ENCODE measurements at regions not wholly inside any gene's neighbourhood (a gene's known extent, or its start where the extent isn't known, plus 50 kb on each side); places are given as distances from the start of the nearest gene placed in this dataset.
"Not testable (repeated sequence)": the region's sequence is repeated elsewhere in the genome, so short reads cannot be mapped to it uniquely, and the experiment has no call there.

DNA sequence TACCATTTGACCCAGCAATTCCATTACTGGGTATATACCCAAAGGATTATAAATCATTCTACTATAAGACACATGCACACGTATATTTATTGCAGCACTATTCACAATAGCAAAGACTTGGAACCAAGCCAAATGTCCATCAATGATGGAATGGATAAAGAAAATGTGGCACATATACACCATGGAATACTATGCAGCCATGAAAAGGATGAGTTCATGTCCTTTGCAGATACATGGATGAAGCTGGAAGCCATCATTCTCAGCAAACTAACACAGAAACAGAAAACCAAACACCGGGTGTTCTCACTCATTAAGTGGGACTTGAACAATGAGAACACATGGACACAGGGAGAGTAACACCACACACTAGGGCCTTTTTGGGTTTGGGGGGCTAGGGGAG is 787.6 kb upstream of the EYS start:
- DNase-seq = not testable (repeated sequence)

DNA sequence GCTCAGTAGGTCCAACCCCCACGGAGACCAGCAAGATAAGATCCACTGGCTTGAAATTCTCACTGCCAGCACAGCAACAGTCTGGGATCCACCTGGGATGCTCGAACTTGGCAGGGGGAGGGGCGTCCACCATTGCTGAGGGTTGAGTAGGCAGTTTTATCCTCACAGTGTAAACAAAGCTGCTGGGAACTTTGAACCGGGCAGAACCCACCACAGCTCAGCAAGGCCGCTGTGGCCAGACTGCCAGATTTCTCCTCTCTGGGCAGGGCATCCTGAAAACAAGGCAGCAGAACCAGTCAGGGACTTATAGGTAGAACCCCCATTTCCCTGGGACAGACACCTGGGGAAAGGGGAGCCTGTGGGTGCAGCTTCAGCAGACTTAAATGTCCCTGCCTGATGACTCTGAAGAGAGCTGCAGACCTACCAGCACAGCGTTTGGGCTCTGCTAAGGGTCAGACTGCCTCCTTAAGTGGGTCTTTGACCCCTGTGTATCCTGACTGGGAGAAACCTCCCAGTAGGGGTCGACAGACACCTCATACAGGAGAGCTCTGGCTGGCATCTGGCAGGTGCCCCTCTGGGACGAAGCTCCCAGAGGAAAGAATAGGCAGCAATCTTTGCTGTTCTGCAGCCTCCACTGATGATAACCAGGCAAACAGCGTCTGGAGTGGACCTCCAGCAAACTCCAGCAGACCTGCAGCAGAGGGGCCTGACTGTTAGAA is 782.4 kb upstream of the EYS start:
- no peak for DNase-seq

DNA sequence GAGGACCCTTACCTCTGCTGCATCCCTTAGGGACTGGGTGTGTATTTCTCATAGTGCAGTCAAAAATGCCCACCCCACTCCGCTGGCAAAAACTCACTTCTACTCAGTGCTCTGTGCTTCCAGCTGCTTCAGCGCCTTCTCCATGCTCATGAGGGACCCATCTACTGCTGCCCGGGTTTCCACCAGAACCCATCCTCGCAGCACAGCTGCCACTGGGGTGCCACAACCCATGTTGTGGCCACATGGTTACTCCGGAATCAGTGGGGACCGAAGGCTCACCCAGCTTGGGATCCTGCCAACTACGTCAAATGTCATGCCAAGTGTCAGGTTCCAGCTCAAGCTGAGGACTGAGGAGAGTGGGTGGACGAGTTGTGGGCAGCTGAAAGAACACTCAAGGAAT is 774.2 kb upstream of the EYS start:
- no peak for DNase-seq

DNA sequence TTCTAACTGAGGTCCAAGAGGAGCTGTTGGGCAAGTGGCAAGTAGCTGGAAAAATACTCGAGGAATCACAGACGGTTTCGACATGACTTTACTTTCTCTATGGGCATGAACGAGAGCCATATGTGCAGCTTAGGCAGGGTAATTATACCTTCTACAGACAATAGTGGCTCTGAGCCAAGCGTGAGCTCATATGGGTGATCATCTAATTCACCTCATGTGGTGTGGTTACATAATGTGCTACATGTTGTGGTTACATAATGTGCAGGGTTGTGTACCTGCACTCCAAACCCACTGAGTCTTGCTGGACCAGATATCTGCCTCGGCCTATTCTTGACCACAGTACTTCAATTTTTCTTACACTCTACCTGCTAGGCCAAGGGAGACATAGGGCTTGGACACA is 771.7 kb upstream of the EYS start:
- no peak for DNase-seq

DNA sequence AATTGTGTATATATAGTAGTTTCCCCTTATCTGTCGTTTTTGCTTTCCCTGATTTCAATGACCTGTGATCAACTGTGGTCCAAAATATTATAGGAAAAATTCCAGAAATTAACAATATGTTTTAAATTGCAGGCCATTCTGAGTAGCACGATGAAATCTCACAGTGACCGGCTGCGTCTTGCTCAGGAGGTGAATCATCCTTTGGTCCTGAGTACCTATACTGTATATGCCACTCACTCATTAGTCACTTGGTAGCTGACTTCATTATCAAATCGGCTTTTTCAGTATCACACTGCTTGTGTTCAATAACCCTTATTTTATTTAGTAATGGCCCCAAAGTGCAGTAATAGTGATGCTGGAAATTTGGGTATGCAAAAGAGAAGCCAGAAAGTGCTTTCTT is 728.3 kb upstream of the EYS start:
- no peak for DNase-seq

DNA sequence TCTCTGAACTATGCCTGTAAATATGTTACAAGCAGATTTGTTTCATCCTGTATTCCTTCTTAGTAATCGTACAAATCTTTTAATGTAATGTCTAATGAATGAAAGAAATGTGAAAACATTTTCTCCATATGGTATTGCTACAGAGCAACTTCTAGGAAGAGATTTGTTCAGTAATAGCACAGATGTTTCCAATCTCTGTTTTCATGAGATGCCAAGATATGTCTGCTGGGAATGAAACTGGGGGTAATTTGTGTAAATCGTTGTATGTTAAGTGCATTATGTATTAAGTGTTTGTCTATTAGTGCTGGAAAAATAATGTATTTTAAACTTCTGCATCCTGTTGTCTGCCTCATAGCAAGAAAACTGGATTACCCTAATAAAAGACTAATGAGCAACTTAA is 722.2 kb upstream of the EYS start:
- no peak for DNase-seq

DNA sequence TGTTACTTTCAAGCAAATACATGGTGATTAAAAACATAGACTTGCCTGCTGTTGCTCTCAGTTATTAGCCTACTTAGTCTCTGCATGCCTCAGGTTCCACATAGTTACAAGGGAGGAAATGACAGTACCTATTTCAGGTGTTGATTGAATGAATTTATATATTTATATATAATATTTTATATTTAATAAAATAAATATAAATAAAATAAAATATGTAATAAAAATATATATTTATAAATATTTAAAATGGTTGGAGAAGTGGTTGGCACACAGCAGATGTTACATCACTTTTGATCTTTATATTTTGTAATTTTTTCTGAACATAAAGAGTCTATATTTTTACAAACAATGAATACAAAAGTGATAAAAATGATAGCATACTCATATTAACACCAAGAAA is 716.0 kb upstream of the EYS start:
- no peak for DNase-seq

DNA sequence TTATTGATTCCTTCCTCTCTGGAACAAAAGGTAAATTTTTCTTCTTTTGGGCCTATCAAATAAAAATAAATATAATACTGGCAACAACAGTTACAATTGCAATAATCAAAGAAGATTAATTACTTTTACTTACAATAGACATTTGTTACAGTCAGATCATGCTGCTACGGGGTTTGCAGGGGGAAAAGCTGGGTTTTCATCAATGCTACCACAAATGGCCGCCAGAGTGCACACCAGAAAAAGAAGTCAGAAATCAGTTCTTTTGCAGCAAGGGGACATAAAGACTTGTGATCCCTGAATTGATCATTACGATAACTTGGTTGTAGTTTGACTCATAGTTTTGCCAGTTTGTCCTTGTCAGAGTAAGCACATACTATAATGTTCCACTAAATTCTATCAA is 714.5 kb upstream of the EYS start:
- no peak for DNase-seq

DNA sequence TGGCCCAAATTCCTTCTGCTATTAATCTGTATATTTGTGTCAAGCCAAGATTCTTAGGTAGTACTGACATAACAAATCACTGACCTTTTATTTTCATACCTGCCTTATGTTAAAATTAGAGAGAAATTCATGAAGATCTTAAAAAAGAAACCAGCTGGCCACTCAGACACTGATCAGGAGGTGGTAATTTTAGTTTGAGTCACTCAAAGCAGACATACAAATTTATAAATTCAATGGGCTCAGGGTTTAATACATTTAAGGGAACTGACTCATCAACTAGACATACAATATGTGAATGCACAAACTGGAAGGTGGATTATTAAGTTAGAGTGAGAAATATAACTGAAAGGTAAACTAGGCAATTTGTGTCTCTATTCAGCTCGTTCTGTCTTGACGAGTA is 711.9 kb upstream of the EYS start:
- DNase-seq = no peak

DNA sequence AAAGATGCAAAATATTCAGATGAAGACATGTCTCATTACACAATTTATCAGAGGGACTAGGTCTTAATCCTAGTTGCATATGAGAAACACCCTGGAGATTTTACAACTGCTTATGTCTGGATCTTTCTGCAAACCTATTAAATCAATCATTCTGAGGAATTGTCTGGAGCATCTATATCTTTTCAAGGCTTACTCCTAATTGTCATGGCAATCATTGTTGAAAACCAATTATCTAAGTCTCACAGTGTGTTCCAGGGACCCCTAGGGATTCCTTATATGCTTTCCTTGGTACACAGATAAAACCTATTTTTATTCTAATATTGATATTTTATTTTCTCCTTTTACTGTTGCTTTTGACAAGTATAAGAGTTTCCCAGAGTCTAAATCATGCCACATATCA is 696.9 kb upstream of the EYS start:
- DNase-seq = no peak

DNA sequence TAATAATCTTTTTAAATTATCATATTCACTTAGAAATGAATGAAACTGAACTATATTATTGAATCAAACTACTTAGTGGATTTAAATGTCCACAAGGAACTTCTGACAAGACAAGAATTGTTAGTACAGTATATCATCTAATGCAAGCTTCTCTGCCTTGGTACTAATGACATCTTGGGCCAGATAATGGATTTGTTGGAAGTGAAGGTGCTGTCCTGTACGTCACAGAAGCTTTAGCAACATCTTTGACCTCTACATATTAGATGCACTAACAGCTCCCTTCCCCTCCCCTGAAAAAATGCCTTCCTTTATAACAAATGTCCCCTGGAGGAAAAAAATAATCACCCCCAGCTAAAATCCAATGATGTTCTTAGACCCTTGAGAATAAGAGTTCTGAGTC is 695.8 kb upstream of the EYS start:
- DNase-seq = no peak

DNA sequence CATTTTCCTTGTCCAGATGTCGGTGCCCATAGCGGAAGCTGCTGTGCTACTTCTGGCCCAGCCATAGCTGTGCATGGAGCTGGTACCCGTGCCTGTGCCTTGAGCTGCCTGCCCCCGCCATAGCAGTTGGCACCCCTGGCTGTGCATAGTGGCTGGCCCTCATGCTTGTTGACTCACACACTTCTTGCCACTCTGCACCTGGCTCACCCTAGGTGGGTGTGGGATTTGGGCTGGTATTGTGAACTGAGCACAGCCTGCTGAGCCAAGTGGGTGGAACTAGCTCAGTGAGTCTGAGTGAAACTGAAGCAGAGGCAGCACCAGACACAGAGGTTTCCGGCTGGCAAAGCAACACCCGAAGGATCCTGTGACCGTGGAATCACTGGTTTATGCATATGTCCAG is 689.5 kb upstream of the EYS start:
- no peak for DNase-seq

DNA sequence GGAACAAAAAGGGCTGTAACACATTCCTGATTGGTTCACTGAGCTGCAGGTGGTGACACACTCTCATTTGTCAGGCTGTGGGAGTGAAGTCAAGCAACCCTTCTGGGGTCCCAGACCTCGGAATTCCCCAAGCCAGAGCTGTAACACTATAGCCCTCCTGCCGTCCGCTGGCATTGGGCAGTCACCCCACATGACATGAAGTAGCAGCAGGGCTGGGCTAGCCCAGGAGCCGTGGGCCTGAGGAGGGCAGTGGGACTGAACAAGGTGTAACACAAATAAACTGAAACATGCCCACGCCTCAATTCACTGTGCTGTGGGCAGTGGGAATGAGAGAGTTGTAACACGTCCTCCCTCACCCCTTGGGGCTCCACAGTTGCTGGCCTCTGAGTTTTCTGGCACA is 689.1 kb upstream of the EYS start:
- no peak for DNase-seq

DNA sequence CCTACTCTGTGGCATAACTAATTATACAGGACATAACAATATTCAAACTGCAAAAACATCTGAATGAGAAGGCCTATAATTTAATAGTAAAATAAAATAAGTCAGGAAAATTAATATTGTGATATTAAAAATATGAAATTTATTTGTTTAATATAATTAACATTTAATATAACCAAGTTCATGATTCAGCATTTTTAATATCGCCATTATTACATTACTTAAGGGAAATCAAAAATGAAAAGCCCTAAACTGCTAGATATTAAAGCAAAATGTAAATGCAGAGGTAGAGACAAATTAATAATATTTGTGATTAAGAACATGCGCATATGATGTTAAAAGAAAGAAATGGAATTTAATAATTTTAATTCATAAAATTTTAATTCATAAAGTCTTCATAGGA is 683.4 kb upstream of the EYS start:
- DNase-seq = no peak

DNA sequence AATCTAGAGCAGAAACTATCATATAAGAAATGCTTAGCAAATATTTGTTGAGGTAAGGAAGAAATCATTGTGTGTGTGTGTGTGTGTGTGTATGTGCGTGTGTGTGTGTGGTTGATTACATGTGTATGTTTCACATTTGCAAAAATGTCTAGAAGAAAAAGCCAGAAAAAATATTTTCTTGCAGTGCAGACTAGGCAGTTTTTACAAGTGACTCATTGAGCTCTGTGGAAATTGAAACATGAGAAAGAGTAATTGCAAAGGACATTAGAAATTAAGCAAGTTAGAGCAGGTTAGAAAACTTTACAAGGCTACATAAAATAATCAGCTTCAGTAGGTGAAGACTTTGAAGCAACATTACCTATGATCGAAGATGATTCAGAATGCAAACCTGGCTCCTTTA is 669.0 kb upstream of the EYS start:
- no peak for DNase-seq

DNA sequence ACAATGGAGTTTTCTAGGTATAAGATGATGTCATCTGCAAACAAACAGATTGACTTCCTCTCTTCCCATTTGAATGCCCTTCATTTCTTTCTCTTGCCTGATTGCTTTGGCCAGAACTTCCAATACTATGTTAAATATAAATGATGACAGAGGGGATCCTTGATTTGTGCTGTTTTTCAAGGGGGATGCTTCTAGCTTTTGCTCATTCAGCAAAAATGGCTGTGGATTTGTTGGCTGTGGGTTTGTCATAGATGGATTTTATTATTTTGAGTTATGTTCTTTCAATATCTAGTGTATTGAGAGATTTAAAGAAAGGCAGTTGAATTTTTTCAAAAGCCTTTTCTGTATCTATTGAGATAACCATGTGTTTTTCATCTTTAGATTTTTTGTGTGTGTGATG is 662.4 kb upstream of the EYS start:
- DNase-seq = no peak

DNA sequence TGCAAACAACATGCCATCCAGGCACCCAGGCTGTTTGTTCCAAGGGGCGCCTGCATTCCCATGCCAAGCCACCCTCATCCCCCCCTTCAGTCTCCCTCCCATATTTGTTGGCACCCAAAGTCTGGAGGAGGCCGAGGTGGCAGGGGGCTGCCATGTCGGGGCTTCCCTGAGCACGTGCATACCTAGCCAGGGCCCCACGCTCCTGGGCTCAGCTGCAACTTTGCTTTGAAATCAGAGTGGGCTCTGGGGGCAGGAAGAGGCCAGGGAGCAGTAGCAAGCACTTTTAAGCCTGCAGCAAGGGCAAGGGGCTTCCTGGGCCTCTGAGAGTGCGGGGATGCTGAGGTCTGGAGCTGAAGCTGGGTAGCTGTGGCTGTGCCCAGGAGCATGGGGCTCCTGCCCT is 655.9 kb upstream of the EYS start:
- no peak for DNase-seq

DNA sequence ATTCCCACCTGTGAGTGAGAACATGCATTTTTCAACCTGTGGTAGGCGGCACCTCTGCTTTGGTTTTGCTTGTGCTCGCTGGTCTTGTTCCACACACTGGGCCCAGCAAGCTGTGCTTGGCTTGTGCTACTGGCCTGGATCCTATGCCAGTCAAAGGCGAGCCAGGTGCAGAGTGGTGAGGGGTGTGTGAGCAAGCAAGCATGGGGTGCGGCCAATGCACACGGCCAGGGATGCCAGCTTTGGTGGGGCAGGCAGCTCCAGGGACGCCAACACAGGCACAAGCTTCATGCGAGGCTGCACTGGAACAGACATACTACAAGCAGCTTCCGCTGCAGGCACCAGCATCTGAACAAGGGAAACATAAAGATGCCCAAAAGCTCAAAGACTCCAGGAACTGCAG is 654.9 kb upstream of the EYS start:
- no peak for DNase-seq

DNA sequence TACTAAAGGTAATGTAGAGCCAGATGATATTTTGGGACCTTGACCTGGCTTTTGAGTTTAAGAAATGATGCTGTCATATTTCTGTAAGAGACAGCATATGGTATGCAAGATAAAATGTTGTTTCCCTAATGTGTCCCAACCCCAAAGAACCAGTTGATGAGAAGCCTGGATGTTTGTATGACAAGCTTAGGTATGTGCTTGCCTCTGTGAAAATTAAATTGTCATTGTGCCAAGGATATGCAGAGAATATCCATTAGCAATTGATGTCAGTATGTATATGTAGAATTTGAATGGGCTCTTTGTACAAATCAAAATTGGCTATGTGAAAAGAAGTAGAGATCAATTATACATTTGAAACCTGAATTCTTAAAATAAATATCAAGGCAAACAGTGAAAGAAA is 650.8 kb upstream of the EYS start:
- no peak for DNase-seq

DNA sequence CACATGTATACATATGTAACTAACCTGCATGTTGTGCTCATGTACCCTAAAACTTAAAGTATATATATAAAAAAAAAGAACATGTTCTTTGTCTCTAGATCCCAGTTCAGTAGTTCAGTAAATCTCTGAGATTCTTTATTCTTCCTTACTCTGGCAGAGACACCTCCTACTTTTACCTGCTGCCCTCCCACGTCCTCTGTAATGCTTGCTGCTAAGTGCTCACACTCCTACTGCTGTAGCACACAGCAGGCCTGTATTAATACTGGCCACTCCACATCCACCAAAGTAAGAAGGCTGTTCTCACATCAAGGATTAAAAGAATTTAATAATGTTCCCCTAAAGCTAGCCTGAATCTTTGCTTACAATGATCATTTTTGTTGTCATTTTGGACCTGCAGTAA is 648.4 kb upstream of the EYS start:
- no peak for DNase-seq

DNA sequence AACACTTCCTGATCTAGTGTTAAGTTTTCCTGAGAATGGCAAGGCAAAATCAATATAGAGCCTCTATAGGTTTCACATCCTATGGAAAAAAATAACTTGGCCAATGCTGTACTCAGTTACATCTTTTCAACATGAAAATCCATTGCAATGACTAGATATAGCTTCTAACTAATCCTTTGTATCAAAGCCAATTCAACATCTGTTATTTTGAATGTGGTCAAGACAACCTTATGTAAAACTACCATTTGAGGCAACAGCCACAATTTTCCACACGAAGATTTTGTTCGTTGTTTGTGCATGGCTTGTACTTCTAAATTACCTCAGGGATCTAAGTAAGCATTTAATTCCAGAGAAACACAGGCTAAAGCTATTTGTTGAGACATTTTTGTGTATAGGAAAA is 637.8 kb upstream of the EYS start:
- DNase-seq = no peak

DNA sequence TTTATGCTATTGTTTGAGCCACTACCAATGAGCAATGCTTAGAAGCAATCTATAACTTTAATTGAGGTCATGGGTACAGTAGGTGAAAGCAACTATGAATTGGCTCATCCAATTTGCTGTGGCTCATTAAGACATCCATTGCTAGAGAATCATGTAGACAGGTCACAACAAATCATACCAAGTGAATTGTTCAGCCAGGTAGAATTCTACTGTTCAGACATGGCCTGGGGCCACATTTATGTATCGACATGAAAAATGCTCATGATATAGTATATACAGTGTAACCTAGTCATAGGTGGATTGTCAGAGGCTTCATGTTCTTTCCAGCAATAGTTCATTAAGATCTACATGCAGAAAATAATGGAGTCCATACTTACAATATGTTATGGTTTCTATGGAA is 633.7 kb upstream of the EYS start:
- DNase-seq = no peak

DNA sequence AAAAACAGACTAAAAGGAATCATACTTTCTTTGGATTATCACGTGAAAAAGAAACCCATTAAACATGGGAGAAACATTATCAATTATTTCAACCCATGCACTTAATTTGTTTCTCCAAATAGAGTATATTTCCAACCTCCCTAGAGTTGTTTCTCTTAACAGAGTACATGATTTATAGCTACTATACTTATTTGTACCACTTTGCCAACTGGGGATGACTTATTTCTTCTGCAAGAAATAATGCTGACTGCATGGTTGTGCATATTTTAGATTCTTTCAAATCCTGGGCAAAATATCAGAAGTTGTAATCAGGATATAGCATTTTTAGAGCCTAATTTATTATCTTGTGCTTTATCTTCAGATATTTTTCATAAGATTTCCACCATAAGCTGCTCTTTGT is 629.1 kb upstream of the EYS start:
- no peak for DNase-seq

DNA sequence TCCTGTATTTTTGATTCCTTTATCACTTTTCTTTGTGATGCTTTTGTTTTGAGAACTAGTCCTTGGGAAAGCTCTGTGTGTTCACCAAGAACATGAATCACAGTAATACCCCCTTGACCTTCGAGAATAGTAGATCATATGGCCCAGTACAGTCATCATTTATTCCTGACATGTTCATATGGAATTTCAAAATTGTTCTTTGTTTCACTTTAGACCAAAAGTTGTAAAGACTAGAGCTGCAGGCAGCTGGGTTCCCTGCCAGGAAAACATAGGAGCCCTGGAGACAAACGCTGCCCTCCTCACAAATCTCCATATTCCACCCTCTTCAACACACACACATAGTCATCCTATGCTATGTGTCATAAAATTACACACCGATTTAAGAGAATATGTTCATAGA is 621.2 kb upstream of the EYS start:
- DNase-seq = no peak

DNA sequence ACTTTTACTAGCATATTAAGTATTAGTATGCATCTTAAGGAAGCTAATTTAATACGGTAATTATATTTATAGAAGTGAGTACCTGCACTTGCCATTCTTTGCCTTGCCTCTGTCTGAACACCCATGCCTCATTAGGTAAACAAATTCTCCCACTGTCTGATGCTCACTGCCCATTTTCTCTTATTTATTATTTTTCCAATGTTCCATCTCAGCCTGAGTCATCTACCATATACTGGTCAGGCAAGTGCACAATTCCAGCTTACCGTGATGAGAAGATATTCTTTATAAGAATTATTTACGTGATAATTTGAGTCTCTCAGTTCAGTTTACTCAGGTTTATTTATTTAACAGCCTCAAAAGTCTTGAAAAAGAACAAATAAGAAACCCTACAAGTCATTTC is 619.2 kb upstream of the EYS start:
- no peak for DNase-seq

DNA sequence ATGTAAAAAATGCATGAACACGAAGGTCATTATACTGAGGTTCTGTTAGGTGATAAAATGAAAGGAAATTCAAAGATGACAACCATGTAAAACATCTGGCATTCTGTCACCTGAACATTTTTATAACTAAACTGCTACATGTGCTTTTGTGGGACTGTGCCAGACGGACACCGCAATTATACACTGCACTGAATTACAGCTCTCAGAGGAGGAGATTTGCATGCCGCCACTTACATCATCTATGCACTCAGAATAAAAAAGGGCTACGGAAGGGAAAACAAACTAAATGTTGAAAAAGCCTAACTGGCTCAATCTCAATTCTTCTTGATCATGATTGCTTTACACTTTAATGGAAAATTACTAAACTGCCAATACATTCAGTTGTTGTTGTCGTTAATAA is 614.0 kb upstream of the EYS start:
- DNase-seq = no peak
